ENCODE measurements at regions not wholly inside any gene's neighbourhood (a gene's known extent, or its start where the extent isn't known, plus 50 kb on each side); places are given as distances from the start of the nearest gene placed in this dataset.

- no peak overlapping the region for H3K9ac ChIP-seq (ENCODE audit: low read length in 5 of 5)
- H3K4me3 ChIP-seq (ENCODE audit: low read depth in 1 of 5, low read length in 5 of 5): no peak overlapping the region
- H3K27me3 ChIP-seq (ENCODE audit: control insufficient read depth in 5 of 5, insufficient read depth in 4 of 5, low read length in 5 of 5): peaks cover 3 to 21% (median 13%) of the 10 kb centered on the region in 5 donors
These were observed 160.4 kb downstream of the NSG2 start for GRCh38 chr5:174205939-174206338.

GRCh38 chr5:174210596-174211276 lies 165.2 kb downstream of the NSG2 start:
- H3K4me3 ChIP-seq (ENCODE audit: low read depth in 1 of 5, low read length in 5 of 5): no peak overlapping the region
- no peak overlapping the region for H3K9ac ChIP-seq (ENCODE audit: low read length in 5 of 5)
- H3K27me3 ChIP-seq (ENCODE audit: control insufficient read depth in 5 of 5, insufficient read depth in 4 of 5, low read length in 5 of 5): peaks cover 4 to 28% (median 24%) of the 10 kb centered on the region in 5 donors

More at GRCh38 chr5:174205939-174206338, 160.4 kb downstream of the NSG2 start:
- Histone ChIP-seq H3K36me3 (ENCODE audit: control insufficient read depth in 5 of 5, insufficient read depth in 5 of 5, low read length in 5 of 5) (no peaks in the 10 kb centered on the region), H3K9me3 (ENCODE audit: control insufficient read depth in 5 of 5, low read length in 5 of 5) (peaks cover 0 to 2% (median 0%) of the 10 kb centered on the region in 5 donors), H3K27ac (ENCODE audit: low read depth, low read length) (no peak overlapping the region), H3K4me1 (ENCODE audit: control insufficient read depth in 5 of 5, insufficient read depth in 5 of 5, low read length in 5 of 5) (no peaks in the 10 kb centered on the region)

GRCh38 chr5:174211277-174211626 lies 165.7 kb downstream of the NSG2 start:
- H3K27ac ChIP-seq (ENCODE audit: low read depth, low read length): no peak overlapping the region
- no peaks in the 10 kb centered on the region for H3K36me3 ChIP-seq (ENCODE audit: control insufficient read depth in 5 of 5, insufficient read depth in 5 of 5, low read length in 5 of 5)
- no peaks in the 10 kb centered on the region for H3K4me1 ChIP-seq (ENCODE audit: control insufficient read depth in 5 of 5, insufficient read depth in 5 of 5, low read length in 5 of 5)
- H3K4me3 ChIP-seq (ENCODE audit: low read depth in 1 of 5, low read length in 5 of 5): no peak overlapping the region
- peaks cover 4 to 26% (median 24%) of the 10 kb centered on the region in 5 donors for H3K27me3 ChIP-seq (ENCODE audit: control insufficient read depth in 5 of 5, insufficient read depth in 4 of 5, low read length in 5 of 5)
- H3K9me3 ChIP-seq (ENCODE audit: control insufficient read depth in 5 of 5, low read length in 5 of 5): no peaks in the 10 kb centered on the region
- H3K9ac ChIP-seq (ENCODE audit: low read length in 5 of 5): no peak overlapping the region

More at GRCh38 chr5:174210596-174211276, 165.2 kb downstream of the NSG2 start:
- H3K4me1 ChIP-seq (ENCODE audit: control insufficient read depth in 5 of 5, insufficient read depth in 5 of 5, low read length in 5 of 5): no peaks in the 10 kb centered on the region
- H3K36me3 ChIP-seq (ENCODE audit: control insufficient read depth in 5 of 5, insufficient read depth in 5 of 5, low read length in 5 of 5): no peaks in the 10 kb centered on the region
- H3K9me3 ChIP-seq (ENCODE audit: control insufficient read depth in 5 of 5, low read length in 5 of 5): no peaks in the 10 kb centered on the region
- no peak overlapping the region for H3K27ac ChIP-seq (ENCODE audit: low read depth, low read length)

- Histone ChIP-seq H3K9ac (ENCODE audit: low read length in 5 of 5) (no peak overlapping the region), H3K4me1 (ENCODE audit: control insufficient read depth in 5 of 5, insufficient read depth in 5 of 5, low read length in 5 of 5) (no peaks in the 10 kb centered on the region), H3K27me3 (ENCODE audit: control insufficient read depth in 5 of 5, insufficient read depth in 4 of 5, low read length in 5 of 5) (peaks cover 4 to 12% (median 11%) of the 10 kb centered on the region in 5 donors), H3K27ac (ENCODE audit: low read depth, low read length) (no peak overlapping the region), H3K4me3 (ENCODE audit: low read depth in 1 of 5, low read length in 5 of 5) (no peak overlapping the region), H3K9me3 (ENCODE audit: control insufficient read depth in 5 of 5, low read length in 5 of 5) (peaks cover 0 to 14% (median 11%) of the 10 kb centered on the region in 5 donors), H3K36me3 (ENCODE audit: control insufficient read depth in 5 of 5, insufficient read depth in 5 of 5, low read length in 5 of 5) (no peaks in the 10 kb centered on the region)
These were observed 172.0 kb downstream of the NSG2 start for GRCh38 chr5:174217527-174217926.

GRCh38 chr5:174218162-174218561 lies 172.7 kb downstream of the NSG2 start:
- H3K4me3 ChIP-seq (ENCODE audit: low read depth in 1 of 5, low read length in 5 of 5): no peak overlapping the region
- H3K27me3 ChIP-seq (ENCODE audit: control insufficient read depth in 5 of 5, insufficient read depth in 4 of 5, low read length in 5 of 5): peaks cover 4 to 14% (median 10%) of the 10 kb centered on the region in 5 donors
- H3K36me3 ChIP-seq (ENCODE audit: control insufficient read depth in 5 of 5, insufficient read depth in 5 of 5, low read length in 5 of 5): no peaks in the 10 kb centered on the region
- H3K9ac ChIP-seq (ENCODE audit: low read length in 5 of 5): no peak overlapping the region
- no peaks in the 10 kb centered on the region for H3K4me1 ChIP-seq (ENCODE audit: control insufficient read depth in 5 of 5, insufficient read depth in 5 of 5, low read length in 5 of 5)
- no peak overlapping the region for H3K27ac ChIP-seq (ENCODE audit: low read depth, low read length)
- peaks cover 0 to 14% (median 11%) of the 10 kb centered on the region in 5 donors for H3K9me3 ChIP-seq (ENCODE audit: control insufficient read depth in 5 of 5, low read length in 5 of 5)

GRCh38 chr5:174220417-174220816 lies 174.9 kb downstream of the NSG2 start:
- Histone ChIP-seq H3K36me3 (ENCODE audit: control insufficient read depth in 5 of 5, insufficient read depth in 5 of 5, low read length in 5 of 5) (no peaks in the 10 kb centered on the region), H3K9ac (ENCODE audit: low read length in 5 of 5) (no peak overlapping the region), H3K4me1 (ENCODE audit: control insufficient read depth in 5 of 5, insufficient read depth in 5 of 5, low read length in 5 of 5) (no peaks in the 10 kb centered on the region), H3K4me3 (ENCODE audit: low read depth in 1 of 5, low read length in 5 of 5) (no peak overlapping the region), H3K9me3 (ENCODE audit: control insufficient read depth in 5 of 5, low read length in 5 of 5) (peaks cover 0 to 14% (median 11%) of the 10 kb centered on the region in 5 donors), H3K27me3 (ENCODE audit: control insufficient read depth in 5 of 5, insufficient read depth in 4 of 5, low read length in 5 of 5) (peaks cover 2 to 5% (median 3%) of the 10 kb centered on the region in 5 donors), H3K27ac (ENCODE audit: low read depth, low read length) (no peak overlapping the region)

- Histone ChIP-seq H3K27ac (ENCODE audit: low read depth, low read length) (no peak overlapping the region), H3K27me3 (ENCODE audit: control insufficient read depth in 5 of 5, insufficient read depth in 4 of 5, low read length in 5 of 5) (peaks cover 2 to 5% (median 3%) of the 10 kb centered on the region in 5 donors), H3K9me3 (ENCODE audit: control insufficient read depth in 5 of 5, low read length in 5 of 5) (peaks cover 0 to 14% (median 11%) of the 10 kb centered on the region in 5 donors), H3K36me3 (ENCODE audit: control insufficient read depth in 5 of 5, insufficient read depth in 5 of 5, low read length in 5 of 5) (no peaks in the 10 kb centered on the region), H3K9ac (ENCODE audit: low read length in 5 of 5) (no peak overlapping the region), H3K4me1 (ENCODE audit: control insufficient read depth in 5 of 5, insufficient read depth in 5 of 5, low read length in 5 of 5) (no peaks in the 10 kb centered on the region), H3K4me3 (ENCODE audit: low read depth in 1 of 5, low read length in 5 of 5) (no peak overlapping the region)
These were observed 175.9 kb downstream of the NSG2 start for GRCh38 chr5:174221436-174221835.

GRCh38 chr5:174221946-174222345 lies 176.4 kb downstream of the NSG2 start:
- H3K9ac ChIP-seq (ENCODE audit: low read length in 5 of 5): no peak overlapping the region
- H3K4me1 ChIP-seq (ENCODE audit: control insufficient read depth in 5 of 5, insufficient read depth in 5 of 5, low read length in 5 of 5): no peaks in the 10 kb centered on the region
- no peaks in the 10 kb centered on the region for H3K36me3 ChIP-seq (ENCODE audit: control insufficient read depth in 5 of 5, insufficient read depth in 5 of 5, low read length in 5 of 5)
- H3K9me3 ChIP-seq (ENCODE audit: control insufficient read depth in 5 of 5, low read length in 5 of 5): peaks cover 0 to 14% (median 11%) of the 10 kb centered on the region in 5 donors
- peaks cover 2 to 5% (median 3%) of the 10 kb centered on the region in 5 donors for H3K27me3 ChIP-seq (ENCODE audit: control insufficient read depth in 5 of 5, insufficient read depth in 4 of 5, low read length in 5 of 5)
- H3K4me3 ChIP-seq (ENCODE audit: low read depth in 1 of 5, low read length in 5 of 5): no peak overlapping the region
- no peak overlapping the region for H3K27ac ChIP-seq (ENCODE audit: low read depth, low read length)

GRCh38 chr5:174222891-174223290 lies 177.4 kb downstream of the NSG2 start:
- Histone ChIP-seq H3K4me1 (ENCODE audit: control insufficient read depth in 5 of 5, insufficient read depth in 5 of 5, low read length in 5 of 5) (no peaks in the 10 kb centered on the region), H3K27me3 (ENCODE audit: control insufficient read depth in 5 of 5, insufficient read depth in 4 of 5, low read length in 5 of 5) (peaks cover 2 to 5% (median 3%) of the 10 kb centered on the region in 5 donors), H3K36me3 (ENCODE audit: control insufficient read depth in 5 of 5, insufficient read depth in 5 of 5, low read length in 5 of 5) (no peaks in the 10 kb centered on the region), H3K27ac (ENCODE audit: low read depth, low read length) (no peak overlapping the region), H3K9ac (ENCODE audit: low read length in 5 of 5) (no peak overlapping the region), H3K4me3 (ENCODE audit: low read depth in 1 of 5, low read length in 5 of 5) (no peak overlapping the region), H3K9me3 (ENCODE audit: control insufficient read depth in 5 of 5, low read length in 5 of 5) (peaks cover 0 to 9% (median 6%) of the 10 kb centered on the region in 5 donors)

GRCh38 chr5:174223355-174223754 lies 177.8 kb downstream of the NSG2 start:
- no peaks in the 10 kb centered on the region for H3K4me1 ChIP-seq (ENCODE audit: control insufficient read depth in 5 of 5, insufficient read depth in 5 of 5, low read length in 5 of 5)
- H3K9me3 ChIP-seq (ENCODE audit: control insufficient read depth in 5 of 5, low read length in 5 of 5): peaks cover 0 to 4% (median 1%) of the 10 kb centered on the region in 5 donors
- H3K27ac ChIP-seq (ENCODE audit: low read depth, low read length): no peak overlapping the region
- H3K36me3 ChIP-seq (ENCODE audit: control insufficient read depth in 5 of 5, insufficient read depth in 5 of 5, low read length in 5 of 5): no peaks in the 10 kb centered on the region
- no peak overlapping the region for H3K9ac ChIP-seq (ENCODE audit: low read length in 5 of 5)
- H3K4me3 ChIP-seq (ENCODE audit: low read depth in 1 of 5, low read length in 5 of 5): no peak overlapping the region
- peaks cover 2 to 5% (median 3%) of the 10 kb centered on the region in 5 donors for H3K27me3 ChIP-seq (ENCODE audit: control insufficient read depth in 5 of 5, insufficient read depth in 4 of 5, low read length in 5 of 5)
